Thyroid gland (tissue), 4 donors: ENCODE measurements at regions not wholly inside any gene's neighbourhood (a gene's known extent, or its start where the extent isn't known, plus 50 kb on each side); places are given as distances from the start of the nearest gene placed in this dataset.

Experiments
- POLR2A ChIP-seq, 2 donors: fragments of 450-650 bp; IDR thresholded peaks; one replicate each; pipeline ENCODE4 v1.6.1; 2017; ENCODE audit warnings: antibody characterized with exemption in 2 of 2, mild to moderate bottlenecking in 2 of 2, moderate library complexity in 1 of 2
- TF ChIP-seq, protein P1 (sequence below), 6 experiments: fragments of 200-600 bp in 3 of 6; fragments of 450-650 bp in 3 of 6; sonication (generic) in 3 of 6; IDR thresholded peaks; one replicate each; pipeline ENCODE4 v1.5.1; 2016 to 2019; ENCODE audit warnings: antibody characterized with exemption in 6 of 6, mild to moderate bottlenecking in 2 of 6, inconsistent platforms in 1 of 6, moderate library complexity in 1 of 6

- TF ChIP-seq, protein P1, sequence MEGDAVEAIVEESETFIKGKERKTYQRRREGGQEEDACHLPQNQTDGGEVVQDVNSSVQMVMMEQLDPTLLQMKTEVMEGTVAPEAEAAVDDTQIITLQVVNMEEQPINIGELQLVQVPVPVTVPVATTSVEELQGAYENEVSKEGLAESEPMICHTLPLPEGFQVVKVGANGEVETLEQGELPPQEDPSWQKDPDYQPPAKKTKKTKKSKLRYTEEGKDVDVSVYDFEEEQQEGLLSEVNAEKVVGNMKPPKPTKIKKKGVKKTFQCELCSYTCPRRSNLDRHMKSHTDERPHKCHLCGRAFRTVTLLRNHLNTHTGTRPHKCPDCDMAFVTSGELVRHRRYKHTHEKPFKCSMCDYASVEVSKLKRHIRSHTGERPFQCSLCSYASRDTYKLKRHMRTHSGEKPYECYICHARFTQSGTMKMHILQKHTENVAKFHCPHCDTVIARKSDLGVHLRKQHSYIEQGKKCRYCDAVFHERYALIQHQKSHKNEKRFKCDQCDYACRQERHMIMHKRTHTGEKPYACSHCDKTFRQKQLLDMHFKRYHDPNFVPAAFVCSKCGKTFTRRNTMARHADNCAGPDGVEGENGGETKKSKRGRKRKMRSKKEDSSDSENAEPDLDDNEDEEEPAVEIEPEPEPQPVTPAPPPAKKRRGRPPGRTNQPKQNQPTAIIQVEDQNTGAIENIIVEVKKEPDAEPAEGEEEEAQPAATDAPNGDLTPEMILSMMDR (IDR thresholded peaks at IDR 0.05) = no peak
- TF ChIP-seq POLR2A (IDR thresholded peaks at IDR 0.05) = no peak
Observed at GRCh38 chr12:15052691-15053090, 79.8 kb downstream of the PDE6H start.
